H9 (cell line): ENCODE measurements at regions not wholly inside any gene's neighbourhood (a gene's known extent, or its start where the extent isn't known, plus 50 kb on each side); places are given as distances from the start of the nearest gene placed in this dataset.

ENCODE experiments used
- DNase-seq: peaks from one replicate; pipeline ENCODE4 v3.0.0-alpha.2; 2017
- H2AFZ ChIP-seq: one replicate; pipeline ENCODE4 v1.6.1; 2013; ENCODE audit warnings: mild to moderate bottlenecking, low read length, control low read depth, moderate library complexity
- H2AK5ac ChIP-seq: 2 replicates; pipeline ENCODE4 v1.6.1; 2013; ENCODE audit warnings: low read length, control low read depth, mixed read lengths; ENCODE audit not compliant: insufficient read length
- H2BK120ac ChIP-seq: one replicate; pipeline ENCODE4 v1.6.1; 2013; ENCODE audit warnings: low read depth, mild to moderate bottlenecking, low read length, control low read depth, inconsistent platforms; ENCODE audit not compliant: poor library complexity, severe bottlenecking
- H2BK12ac ChIP-seq: 2 replicates; pipeline ENCODE4 v1.6.1; 2013; ENCODE audit warnings: low read length, control low read depth, mixed read lengths, low read depth; ENCODE audit not compliant: insufficient read length
- H2BK15ac ChIP-seq: 2 replicates; pipeline ENCODE4 v1.6.1; 2013; ENCODE audit warnings: low read depth, low read length, control low read depth
- H2BK20ac ChIP-seq: one replicate; pipeline ENCODE4 v1.6.1; 2013; ENCODE audit warnings: low read depth, mild to moderate bottlenecking, low read length, control low read depth, inconsistent platforms; ENCODE audit not compliant: poor library complexity, severe bottlenecking
- H2BK5ac ChIP-seq: 2 replicates; pipeline ENCODE4 v1.6.1; 2013; ENCODE audit warnings: low read length, control low read depth, mixed read lengths; ENCODE audit not compliant: insufficient read length
- H3K14ac ChIP-seq: 2 replicates; pipeline ENCODE4 v1.6.1; 2013; ENCODE audit warnings: low read length, control low read depth; ENCODE audit not compliant: insufficient read depth
- H3K18ac ChIP-seq: 2 replicates; pipeline ENCODE4 v1.6.1; 2013; ENCODE audit warnings: low read depth, mild to moderate bottlenecking, mixed read lengths, low read length, control low read depth; ENCODE audit not compliant: insufficient read length
- H3K23ac ChIP-seq: 2 replicates; pipeline ENCODE4 v1.6.1; 2013; ENCODE audit warnings: low read length, control low read depth, mixed read lengths, low read depth; ENCODE audit not compliant: insufficient read length
- H3K23me2 ChIP-seq: 2 replicates; pipeline ENCODE4 v1.6.1; 2013; ENCODE audit warnings: low read depth, mild to moderate bottlenecking, mixed read lengths, low read length, control low read depth; ENCODE audit not compliant: insufficient read length, poor library complexity, severe bottlenecking
- H3K27ac ChIP-seq: 2 replicates; pipeline ENCODE4 v1.5.1; 2013; ENCODE audit warnings: low read length, control low read depth, mixed read lengths, low read depth; ENCODE audit not compliant: insufficient read length
- H3K27me3 ChIP-seq: 2 replicates; pipeline ENCODE4 v1.6.1; 2013; ENCODE audit warnings: low read length, control low read depth, inconsistent platforms; ENCODE audit not compliant: insufficient read depth
- H3K4ac ChIP-seq: 2 replicates; pipeline ENCODE4 v1.6.1; 2013; ENCODE audit warnings: low read depth, mild to moderate bottlenecking, control low read depth, inconsistent platforms, low read length, moderate library complexity
- H3K4me1 ChIP-seq: 2 replicates; pipeline ENCODE4 v1.6.1; 2013; ENCODE audit warnings: low read length, control low read depth, inconsistent platforms; ENCODE audit not compliant: insufficient read depth
- H3K4me2 ChIP-seq: 2 replicates; pipeline ENCODE4 v1.6.1; 2013; ENCODE audit warnings: low read length, control low read depth, mixed read lengths; ENCODE audit not compliant: insufficient read length, insufficient read depth
- H3K56ac ChIP-seq: 2 replicates; pipeline ENCODE4 v1.6.1; 2013; ENCODE audit warnings: low read depth, mild to moderate bottlenecking, mixed read lengths, low read length, control low read depth; ENCODE audit not compliant: insufficient read length
- H3K79me1 ChIP-seq: 2 replicates; pipeline ENCODE4 v1.6.1; 2013; ENCODE audit warnings: low read depth, mild to moderate bottlenecking, moderate library complexity, low read length, control low read depth, inconsistent platforms; ENCODE audit not compliant: insufficient read depth, poor library complexity, severe bottlenecking
- H3K79me2 ChIP-seq: 2 replicates; pipeline ENCODE4 v1.6.1; 2013; ENCODE audit warnings: low read length, control low read depth, inconsistent platforms; ENCODE audit not compliant: insufficient read depth
- H3K9ac ChIP-seq: 2 replicates; pipeline ENCODE4 v1.6.1; 2013; ENCODE audit warnings: low read length, control low read depth, mixed read lengths; ENCODE audit not compliant: insufficient read length; ENCODE audit errors: extremely low read depth
- H3K9me3 ChIP-seq: one replicate; pipeline ENCODE4 v1.6.1; 2013; ENCODE audit warnings: low read depth, low read length, inconsistent platforms; ENCODE audit not compliant: control insufficient read depth
- H3T11ph ChIP-seq: one replicate; pipeline ENCODE4 v1.6.1; 2013; ENCODE audit warnings: mild to moderate bottlenecking, low read length, control low read depth, inconsistent platforms
- H4K20me1 ChIP-seq: one replicate; pipeline ENCODE4 v1.6.1; 2013; ENCODE audit not compliant: control insufficient read depth, insufficient read length, insufficient read depth
- H4K5ac ChIP-seq: 2 replicates; pipeline ENCODE4 v1.6.1; 2013; ENCODE audit warnings: low read depth, mild to moderate bottlenecking, mixed read lengths, low read length, control low read depth; ENCODE audit not compliant: insufficient read length
- H4K8ac ChIP-seq: replicated peaks from 2 replicates; pipeline ENCODE4 v1.6.1; 2013; ENCODE audit warnings: low read length, control low read depth, mixed read lengths, low read depth; ENCODE audit not compliant: insufficient read length
- H4K91ac ChIP-seq: 2 replicates; pipeline ENCODE4 v1.6.1; 2013; ENCODE audit warnings: low read depth, mild to moderate bottlenecking, moderate library complexity, mixed read lengths, low read length, control low read depth; ENCODE audit not compliant: insufficient read length
- H3K27ac Mint-ChIP-seq, 3 experiments: 2 replicates in 2 of 3; 3 replicates in 1 of 3; pipeline ENCODE4 v1.8.0; 2020 to 2021; ENCODE audit warnings: mixed read lengths in 3 of 3, mild to moderate bottlenecking in 1 of 3, moderate library complexity in 1 of 3
- H3K27me3 Mint-ChIP-seq: 2 replicates; pipeline ENCODE4 v1.8.0; 2021; ENCODE audit warnings: low read depth, mild to moderate bottlenecking, moderate library complexity, mixed read lengths
- H3K36me3 Mint-ChIP-seq, 3 experiments: 2 replicates in 2 of 3; 3 replicates in 1 of 3; pipeline ENCODE4 v1.8.0; 2020 to 2021; ENCODE audit warnings: low read depth in 3 of 3, mixed read lengths in 3 of 3; ENCODE audit not compliant: insufficient read depth in 1 of 3
- H3K4me1 Mint-ChIP-seq, 2 experiments: 2 replicates each; pipeline ENCODE4 v1.8.0; 2020; ENCODE audit warnings: mixed read lengths in 2 of 2
- H3K4me3 Mint-ChIP-seq, 2 experiments: 2 replicates in 1 of 2; 3 replicates in 1 of 2; pipeline ENCODE4 v1.8.0; 2020 to 2021; ENCODE audit warnings: mild to moderate bottlenecking in 2 of 2, mixed read lengths in 2 of 2, moderate library complexity in 1 of 2
- H3K9me3 Mint-ChIP-seq, 2 experiments: 2 replicates in 1 of 2; 3 replicates in 1 of 2; pipeline ENCODE4 v1.8.0; 2020; ENCODE audit warnings: mild to moderate bottlenecking in 2 of 2, mixed read lengths in 2 of 2, moderate library complexity in 1 of 2
- WGBS: extraction: QIAGEN DNeasy Blood & Tissue Kit; methylation state at CpG from one replicate; pipeline ENCODE4 v1.1.7; 2013; ENCODE audit warnings: missing lambda C conversion rate, low lambda C conversion rate, mixed read lengths; ENCODE audit not compliant: insufficient read length; ENCODE audit errors: extremely low coverage; 5-methylcytosine and 5-hydroxymethylcytosine counted together
- TF ChIP-seq, protein P1 (sequence below): fragments of 200-600 bp; sonication (generic); conservative IDR thresholded peaks from 3 replicates; pipeline ENCODE4 v1.8.0; 2021; ENCODE audit warnings: antibody characterized with exemption, mild to moderate bottlenecking

DNA sequence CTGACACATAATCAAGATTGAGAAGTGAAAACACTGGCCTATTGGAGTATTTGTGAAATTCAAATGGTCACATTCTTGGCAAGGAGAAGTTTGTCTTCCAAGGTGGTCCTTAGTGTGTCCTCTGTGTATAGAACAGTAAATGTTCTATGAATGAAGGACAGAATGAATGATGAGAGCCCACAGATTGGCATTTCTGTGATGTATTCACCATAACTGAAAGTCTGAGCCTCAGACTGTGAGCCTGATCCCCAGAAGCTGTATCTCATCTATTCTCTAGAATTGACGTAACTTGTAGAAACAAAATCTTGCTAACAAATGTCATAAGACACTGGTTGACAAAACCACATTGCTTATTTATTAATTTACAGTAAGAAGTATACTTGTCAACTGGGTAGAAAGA, 111.5 kb upstream of the ETV3 start:
- H4K8ac ChIP-seq = no peak overlapping the region
- H2BK20ac ChIP-seq = no peak overlapping the region
- H3K18ac ChIP-seq = no peak overlapping the region
- H3K27ac ChIP-seq = no peak overlapping the region
- no peaks in the 10 kb centered on the region for H4K20me1 ChIP-seq
- peaks cover 11% of the 10 kb centered on the region for H3K9me3 ChIP-seq
- H3K4ac ChIP-seq = no peak overlapping the region
- H3T11ph ChIP-seq = no peak overlapping the region
- H3K56ac ChIP-seq = no peak overlapping the region
- Mint-ChIP-seq H3K27ac (no peak overlapping the region), H3K4me1 (no peaks in the 10 kb centered on the region), H3K36me3 (peaks cover 8 to 19% (median 12%) of the 10 kb centered on the region in 3 experiments), H3K27me3 (peaks cover 4% of the 10 kb centered on the region), H3K4me3 (no peak overlapping the region), H3K9me3 (peaks cover 23 to 24% of the 10 kb centered on the region in 2 experiments)
- no peak overlapping the region for H2BK120ac ChIP-seq
- no peak overlapping the region for H2AK5ac ChIP-seq
- H2BK5ac ChIP-seq = no peak overlapping the region
- no peak overlapping the region for H3K9ac ChIP-seq
- no peaks in the 10 kb centered on the region for H3K27me3 ChIP-seq
- H3K23me2 ChIP-seq = no peaks in the 10 kb centered on the region
- H3K79me1 ChIP-seq = no peaks in the 10 kb centered on the region
- H2BK12ac ChIP-seq = no peak overlapping the region
- no peak overlapping the region for H3K4me2 ChIP-seq
- no CpG with 5 or more reads among the region's 1 CpG for WGBS
- no peak overlapping the region for H3K23ac ChIP-seq
- H4K5ac ChIP-seq = no peak overlapping the region
- no peak overlapping the region for H2BK15ac ChIP-seq
- no peak for DNase-seq
- no peaks in the 10 kb centered on the region for H3K79me2 ChIP-seq
- H4K91ac ChIP-seq = no peak overlapping the region
- H3K4me1 ChIP-seq = no peaks in the 10 kb centered on the region
- TF ChIP-seq, protein P1, sequence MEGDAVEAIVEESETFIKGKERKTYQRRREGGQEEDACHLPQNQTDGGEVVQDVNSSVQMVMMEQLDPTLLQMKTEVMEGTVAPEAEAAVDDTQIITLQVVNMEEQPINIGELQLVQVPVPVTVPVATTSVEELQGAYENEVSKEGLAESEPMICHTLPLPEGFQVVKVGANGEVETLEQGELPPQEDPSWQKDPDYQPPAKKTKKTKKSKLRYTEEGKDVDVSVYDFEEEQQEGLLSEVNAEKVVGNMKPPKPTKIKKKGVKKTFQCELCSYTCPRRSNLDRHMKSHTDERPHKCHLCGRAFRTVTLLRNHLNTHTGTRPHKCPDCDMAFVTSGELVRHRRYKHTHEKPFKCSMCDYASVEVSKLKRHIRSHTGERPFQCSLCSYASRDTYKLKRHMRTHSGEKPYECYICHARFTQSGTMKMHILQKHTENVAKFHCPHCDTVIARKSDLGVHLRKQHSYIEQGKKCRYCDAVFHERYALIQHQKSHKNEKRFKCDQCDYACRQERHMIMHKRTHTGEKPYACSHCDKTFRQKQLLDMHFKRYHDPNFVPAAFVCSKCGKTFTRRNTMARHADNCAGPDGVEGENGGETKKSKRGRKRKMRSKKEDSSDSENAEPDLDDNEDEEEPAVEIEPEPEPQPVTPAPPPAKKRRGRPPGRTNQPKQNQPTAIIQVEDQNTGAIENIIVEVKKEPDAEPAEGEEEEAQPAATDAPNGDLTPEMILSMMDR = no peak
- no peak overlapping the region for H2AFZ ChIP-seq
- no peak overlapping the region for H3K14ac ChIP-seq
